ENCODE measurements at regions not wholly inside any gene's neighbourhood (a gene's known extent, or its start where the extent isn't known, plus 50 kb on each side); places are given as distances from the start of the nearest gene placed in this dataset.

- FAIRE-seq, result no peak
Measured at GRCh38 chr16:51892293-51893007, 654.5 kb downstream of the TOX3 start.

GRCh38 chr16:51888534-51888933, 658.4 kb downstream of the TOX3 start:
- FAIRE-seq, result no peak

GRCh38 chr16:51888016-51888415, 658.9 kb downstream of the TOX3 start:
- FAIRE-seq, result no peak

GRCh38 chr16:51886456-51886855, 660.5 kb downstream of the TOX3 start:
- no peak for FAIRE-seq

DNA sequence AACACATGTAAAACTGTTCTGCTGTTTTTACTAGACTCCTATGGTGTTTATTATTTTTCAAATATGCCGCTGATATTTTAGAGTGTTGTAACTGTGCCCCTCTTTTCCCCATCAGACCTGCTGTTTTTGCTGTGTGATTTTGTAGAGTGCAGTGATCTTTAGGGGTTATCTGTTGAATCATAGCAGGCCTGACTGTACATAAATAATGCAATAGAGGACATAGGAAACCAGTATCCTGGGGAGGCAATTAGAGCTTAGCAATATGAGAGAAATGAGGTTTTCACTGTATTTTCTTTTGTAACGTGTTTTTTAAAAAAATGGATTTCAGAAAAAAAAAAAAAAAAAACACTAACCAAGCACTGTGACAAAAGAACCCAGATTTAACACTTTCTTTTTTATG, 662.2 kb downstream of the TOX3 start:
- FAIRE-seq, result no peak

GRCh38 chr16:51881731-51882130, 665.2 kb downstream of the TOX3 start:
- no peak for FAIRE-seq

- FAIRE-seq, result no peak
Measured at GRCh38 chr16:51880776-51881175, 666.2 kb downstream of the TOX3 start.

- no peak for FAIRE-seq
Measured at GRCh38 chr16:51877686-51878085, 669.3 kb downstream of the TOX3 start.

GRCh38 chr16:51876934-51877333, 670.0 kb downstream of the TOX3 start:
- no peak for FAIRE-seq

GRCh38 chr16:51876601-51876875, 670.4 kb downstream of the TOX3 start:
- FAIRE-seq, result no peak

DNA sequence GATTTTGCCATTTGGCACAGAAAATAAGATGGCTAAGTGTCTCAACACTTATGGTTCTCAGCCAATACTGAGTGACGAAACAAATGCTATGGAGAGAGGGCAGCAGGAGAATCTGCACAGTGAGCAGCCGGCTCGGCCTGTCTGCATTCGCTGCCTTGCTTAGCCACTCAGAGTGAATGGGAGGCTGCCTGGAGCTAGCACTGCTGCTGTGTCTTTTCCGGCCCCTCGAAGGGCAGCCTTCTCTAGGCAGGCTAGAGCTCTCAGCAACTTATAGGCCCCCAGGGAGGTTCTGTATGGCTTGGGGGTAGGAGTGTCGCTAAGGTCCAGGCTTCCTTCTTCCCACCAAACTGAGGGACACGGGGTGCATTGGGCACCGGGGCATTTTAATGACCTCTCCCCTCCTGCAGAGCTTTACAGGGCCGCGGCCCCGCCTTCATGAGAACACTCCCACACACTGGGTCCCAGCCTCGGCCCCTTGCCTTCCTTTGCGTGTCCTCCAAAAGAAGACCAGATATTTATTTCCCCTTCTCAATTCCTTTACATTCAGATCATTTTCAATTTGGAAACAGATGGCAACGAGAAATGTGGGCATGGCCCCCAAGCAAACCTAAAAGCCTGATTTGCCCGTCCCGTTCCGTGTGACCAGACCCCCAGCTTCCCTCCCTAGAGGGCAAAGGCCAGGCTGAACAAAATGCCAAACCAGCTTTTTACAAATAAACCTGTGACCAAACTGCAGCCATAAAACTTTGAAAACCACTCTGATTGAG, 670.9 kb downstream of the TOX3 start:
- FAIRE-seq, result no peak

GRCh38 chr16:51872524-51872923, 674.4 kb downstream of the TOX3 start:
- no peak for FAIRE-seq

GRCh38 chr16:51870296-51870854, 676.6 kb downstream of the TOX3 start:
- no peak for FAIRE-seq

- FAIRE-seq, result no peak
Measured at GRCh38 chr16:51869176-51869575, 677.8 kb downstream of the TOX3 start.

GRCh38 chr16:51868631-51869030, 678.3 kb downstream of the TOX3 start:
- no peak for FAIRE-seq

GRCh38 chr16:51867386-51868065, 679.4 kb downstream of the TOX3 start:
- no peak for FAIRE-seq

GRCh38 chr16:51864575-51864974, 682.4 kb downstream of the TOX3 start:
- no peak for FAIRE-seq

DNA sequence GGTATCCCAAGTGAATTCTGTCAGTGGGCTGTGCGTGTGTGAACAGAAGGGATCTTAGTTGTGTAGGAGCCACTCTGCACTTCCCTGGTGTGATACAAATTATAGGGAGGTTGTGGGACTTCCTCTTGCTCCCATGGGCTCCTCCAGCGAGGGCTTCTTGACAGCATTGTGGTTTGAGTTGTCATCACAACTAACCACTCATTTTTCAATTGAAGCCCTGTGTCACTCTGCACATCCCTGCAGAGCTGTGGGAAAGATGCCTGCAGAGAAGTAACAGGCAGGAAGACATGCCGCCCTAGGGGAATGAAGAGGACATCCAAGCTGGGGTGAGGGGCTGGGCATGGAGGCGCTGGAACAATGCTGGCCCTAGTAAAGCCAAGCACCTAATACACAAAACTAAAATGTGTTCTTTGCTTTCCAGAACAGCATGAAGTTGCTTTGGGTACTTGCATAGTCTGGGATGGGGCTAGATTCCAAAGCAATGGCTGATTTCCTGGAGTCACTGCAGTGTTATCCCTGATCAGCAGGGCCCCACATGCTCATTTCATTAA, 692.5 kb downstream of the TOX3 start:
- no peak for FAIRE-seq

- no peak for FAIRE-seq
Measured at GRCh38 chr16:51853586-51853985, 693.4 kb downstream of the TOX3 start.

DNA sequence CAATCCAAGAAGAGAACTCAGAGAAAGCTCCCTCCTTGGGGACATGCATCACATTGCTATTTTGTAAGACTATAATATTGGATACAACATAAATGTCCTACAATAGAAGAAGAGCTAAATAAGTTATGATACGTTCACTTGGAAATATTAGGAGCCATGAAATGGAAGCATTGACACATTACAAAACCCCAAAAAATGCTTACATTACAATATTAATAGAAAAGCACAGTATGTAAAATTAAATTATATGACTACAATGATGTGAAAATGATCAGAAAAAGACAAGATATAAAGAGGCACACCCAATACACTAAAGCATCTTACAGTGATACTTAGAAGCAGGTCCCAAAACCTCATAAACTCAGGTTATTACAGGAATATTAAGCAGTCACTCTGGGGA, 694.1 kb downstream of the TOX3 start:
- FAIRE-seq, result no peak

- no peak for FAIRE-seq
Measured at GRCh38 chr16:51851111-51851510, 695.8 kb downstream of the TOX3 start.

DNA sequence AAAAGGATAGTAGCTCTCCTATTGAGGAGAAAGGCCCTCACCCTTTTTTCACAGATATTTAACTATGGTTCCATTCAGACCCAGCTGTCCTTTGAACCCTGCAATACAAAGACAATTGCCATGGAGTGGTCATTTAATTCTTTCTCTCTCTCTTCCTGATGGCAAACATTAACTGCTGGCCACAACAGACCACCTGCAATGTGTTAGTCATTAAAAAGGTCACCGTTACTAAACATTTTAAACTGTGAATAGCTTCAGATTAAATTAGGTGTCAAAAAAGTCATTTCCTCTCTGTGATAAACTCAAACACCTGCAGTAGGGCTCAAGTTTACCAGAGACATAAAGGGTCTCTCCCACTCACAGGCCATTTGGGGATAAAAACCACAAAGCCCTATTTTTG, 697.2 kb downstream of the TOX3 start:
- FAIRE-seq, result no peak

DNA sequence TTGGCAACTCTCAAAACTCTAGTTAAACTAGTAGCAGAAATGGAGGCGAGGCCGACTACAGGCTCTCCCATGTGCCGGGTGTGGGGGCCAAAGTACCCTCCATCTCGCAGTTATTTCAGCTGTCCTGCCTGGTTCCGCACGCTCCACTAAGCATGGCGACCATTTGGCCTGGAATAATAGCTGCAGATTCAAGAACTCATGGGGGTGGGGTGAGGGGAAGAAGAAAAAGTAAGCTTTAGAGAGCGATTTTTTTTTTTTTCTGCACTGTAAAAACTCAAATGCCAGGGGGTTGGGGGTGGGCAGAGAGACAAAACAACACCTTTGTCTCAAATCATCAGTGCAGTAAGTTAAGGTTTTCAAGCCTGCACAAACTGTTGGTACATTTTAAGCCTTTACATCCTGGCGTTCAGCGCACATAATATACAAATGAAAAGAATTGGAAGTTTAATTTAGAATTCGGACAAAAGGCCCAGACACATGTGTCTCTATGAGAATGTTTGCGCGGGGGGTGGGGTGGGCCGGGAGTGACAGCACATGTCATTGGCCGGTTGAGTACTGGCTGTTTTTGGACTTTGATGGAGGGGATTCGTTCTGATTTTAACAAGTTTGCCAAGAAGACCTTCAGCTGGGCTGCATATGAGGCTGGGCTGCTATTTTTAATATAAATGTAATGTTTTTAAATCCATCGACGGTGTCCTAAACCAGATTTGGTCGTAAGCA, 694.7 kb upstream of the SALL1 start:
- FAIRE-seq, result no peak

Measured in A204.1 (cell line).